ENCODE measurements at regions not wholly inside any gene's neighbourhood (a gene's known extent, or its start where the extent isn't known, plus 50 kb on each side); places are given as distances from the start of the nearest gene placed in this dataset.

- no peak for TF ChIP-seq PAXIP1 (CRISPR knock-in tag; conservative IDR thresholded peaks at IDR 0.05)
Observed at GRCh38 chr1:101152633-101153032, 84.2 kb upstream of the S1PR1 start (continued).

- intact Hi-C loops (cut with micrococcal nuclease; ENCODE audit: unreplicated experiment) (no loop called here), in situ Hi-C loops (cut with HindIII; ENCODE audit: extremely low pct_ligation_motif_present, low pct_unique_long_range_greater_than_20kb) (no loop called here)
- 47% methylated on average over 2 of the region's 2 CpGs for WGBS (ENCODE audit: low lambda C conversion rate)
- CTCF ChIA-PET (ENCODE audit: low intra/inter-chr PET ratio, low total read pairs): no interaction called here
- no peak overlapping the region for H3K9ac ChIP-seq (ENCODE audit: insufficient read depth, low read depth, low read length)
- DNase-seq (ENCODE audit: low spot score) (no peak), ATAC-seq (no peak), FAIRE-seq (no peak)
- POLR2A ChIA-PET: no interaction called here
- no peak overlapping the region for H3K27ac ChIP-seq (ENCODE audit: extremely low read length, insufficient read depth, low read length)
- H3K4me2 ChIP-seq (ENCODE audit: low read depth, low read length): no peak overlapping the region
- H3K4me1 ChIP-seq (ENCODE audit: insufficient read depth, low read length): 0 out of 2 replicates have a peak, but pooled peaks cover 5% of the 10 kb centered on the region
- no peak overlapping the region for H3K4me3 ChIP-seq (replicated peaks in 1 of 3; ENCODE audit: insufficient read depth in 1 of 3, low read depth in 2 of 3, low read length in 3 of 3)
- no peak overlapping the region for H2AFZ ChIP-seq (ENCODE audit: low read length)
- H3K79me2 ChIP-seq (ENCODE audit: insufficient read depth, low read length): no peaks in the 10 kb centered on the region
- no peaks in the 10 kb centered on the region for H3K27me3 ChIP-seq (ENCODE audit: control insufficient read depth in 1 of 2, insufficient read depth in 2 of 2, low read length in 2 of 2)
- no peaks in the 10 kb centered on the region for H3K9me3 ChIP-seq (ENCODE audit: low read length)
- no peaks in the 10 kb centered on the region for H4K20me1 ChIP-seq (ENCODE audit: insufficient read depth, low read length)
- H3K36me3 ChIP-seq (replicated peaks in 1 of 2; ENCODE audit: control insufficient read depth in 1 of 2, insufficient read depth in 2 of 2, low read length in 2 of 2): no peaks in the 10 kb centered on the region
- TF ChIP-seq GTF3A (CRISPR knock-in tag; conservative IDR thresholded peaks at IDR 0.05): no peak
- TF ChIP-seq HDAC6 (IDR thresholded peaks at IDR 0.05; ENCODE audit: low read depth, low read length): no peak
- no peak for TF ChIP-seq EP300 (IDR thresholded peaks at IDR 0.05; ENCODE audit: low read depth in 2 of 2, low read length in 2 of 2)
- no peak for TF ChIP-seq EP300 (CRISPR knock-in tag; IDR thresholded peaks at IDR 0.05; ENCODE audit: borderline replicate concordance)
- no peak for TF ChIP-seq E2F5 (CRISPR knock-in tag; conservative IDR thresholded peaks at IDR 0.05)
- no peak for TF ChIP-seq ZNF101 (CRISPR knock-in tag; IDR thresholded peaks at IDR 0.05; ENCODE audit: borderline replicate concordance, low read depth)
- TF ChIP-seq ZSCAN29 (CRISPR knock-in tag; conservative IDR thresholded peaks at IDR 0.05): no peak
- TF ChIP-seq ZNF253 (CRISPR knock-in tag; IDR thresholded peaks at IDR 0.05; ENCODE audit: borderline replicate concordance): no peak
- TF ChIP-seq ZNF749 (CRISPR knock-in tag; IDR thresholded peaks at IDR 0.05; ENCODE audit: borderline replicate concordance): no peak
- no peak for TF ChIP-seq STAG1 (CRISPR knock-in tag; IDR thresholded peaks at IDR 0.05)
- no peak for TF ChIP-seq ZNF614 (CRISPR knock-in tag; IDR thresholded peaks at IDR 0.05; ENCODE audit: borderline replicate concordance)
- no peak for TF ChIP-seq TEAD2 (CRISPR knock-in tag; IDR thresholded peaks at IDR 0.05)
- TF ChIP-seq ZBTB2 (CRISPR knock-in tag; IDR thresholded peaks at IDR 0.05; ENCODE audit: low read depth): no peak
- no TSS peak for BruUV-seq (replicated peaks)
Observed at GRCh38 chr1:101151286-101151685, 85.5 kb upstream of the S1PR1 start.

All from HepG2 (cell line).